GM19438 (cell line): ENCODE measurements at regions not wholly inside any gene's neighbourhood (a gene's known extent, or its start where the extent isn't known, plus 50 kb on each side); places are given as distances from the start of the nearest gene placed in this dataset.
"Not testable (repeated sequence)": the region's sequence is repeated elsewhere in the genome, so short reads cannot be mapped to it uniquely, and the experiment has no call there.

ENCODE experiments used
- ATAC-seq: cut with Tn5 transposase; IDR thresholded peaks from one replicate; pipeline ENCODE4 v1.9.1; 2021; ENCODE audit warnings: low read depth; ENCODE audit not compliant: unreplicated experiment

DNA sequence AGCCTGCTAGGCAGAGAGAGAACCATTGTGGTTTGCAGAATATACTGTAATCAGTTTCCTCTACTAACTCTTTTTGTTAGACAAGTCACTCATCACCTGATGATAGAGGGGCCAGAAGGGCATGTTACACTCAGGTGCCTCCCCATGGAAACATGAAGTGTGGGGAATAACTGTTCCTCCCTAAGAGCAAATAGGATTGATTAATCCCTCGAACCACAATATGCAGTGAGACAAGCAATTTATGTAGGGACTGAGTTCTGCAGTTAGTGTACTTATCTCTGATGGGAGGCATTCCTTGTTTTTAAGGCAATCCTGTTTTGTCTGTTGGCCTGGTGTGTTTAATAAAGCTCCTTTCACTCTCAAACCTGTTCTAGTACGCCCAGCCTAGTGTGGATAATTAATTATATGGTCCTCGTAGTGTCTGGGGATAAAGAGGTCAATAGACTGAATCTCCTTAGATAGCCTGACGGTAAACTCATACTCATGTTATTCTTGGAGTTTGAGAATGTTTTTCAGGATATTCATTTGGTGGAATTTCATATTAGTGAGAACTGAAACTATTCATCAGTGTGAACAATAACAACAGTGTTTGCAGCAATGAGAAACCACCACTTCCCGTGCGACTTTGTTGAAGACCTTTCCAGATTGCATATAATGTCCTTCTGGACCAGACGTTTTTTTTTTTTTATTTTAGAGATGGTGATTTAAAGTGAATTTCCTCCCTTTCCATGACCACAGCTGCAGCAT lies 344.8 kb upstream of the FZD8 start:
- ATAC-seq = no peak

DNA sequence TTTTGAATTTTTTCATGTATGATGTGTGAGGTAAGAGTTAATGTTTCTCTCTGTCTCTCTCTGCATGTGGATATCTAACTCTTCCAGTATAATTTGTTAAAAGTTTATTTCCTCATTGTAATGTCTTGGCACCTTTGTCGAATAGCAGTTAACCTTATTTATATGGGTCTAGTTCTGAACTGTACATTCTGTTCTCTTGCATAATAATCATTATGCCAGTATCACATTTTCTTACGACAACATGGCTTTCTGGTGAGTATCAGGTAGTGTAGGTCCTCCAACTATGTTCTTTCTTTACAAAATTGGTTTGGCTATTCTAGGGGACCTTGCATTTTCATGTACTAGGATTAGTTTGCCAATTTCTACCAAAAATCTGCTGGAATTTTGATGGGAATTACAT lies 337.0 kb upstream of the FZD8 start:
- ATAC-seq = no peak

DNA sequence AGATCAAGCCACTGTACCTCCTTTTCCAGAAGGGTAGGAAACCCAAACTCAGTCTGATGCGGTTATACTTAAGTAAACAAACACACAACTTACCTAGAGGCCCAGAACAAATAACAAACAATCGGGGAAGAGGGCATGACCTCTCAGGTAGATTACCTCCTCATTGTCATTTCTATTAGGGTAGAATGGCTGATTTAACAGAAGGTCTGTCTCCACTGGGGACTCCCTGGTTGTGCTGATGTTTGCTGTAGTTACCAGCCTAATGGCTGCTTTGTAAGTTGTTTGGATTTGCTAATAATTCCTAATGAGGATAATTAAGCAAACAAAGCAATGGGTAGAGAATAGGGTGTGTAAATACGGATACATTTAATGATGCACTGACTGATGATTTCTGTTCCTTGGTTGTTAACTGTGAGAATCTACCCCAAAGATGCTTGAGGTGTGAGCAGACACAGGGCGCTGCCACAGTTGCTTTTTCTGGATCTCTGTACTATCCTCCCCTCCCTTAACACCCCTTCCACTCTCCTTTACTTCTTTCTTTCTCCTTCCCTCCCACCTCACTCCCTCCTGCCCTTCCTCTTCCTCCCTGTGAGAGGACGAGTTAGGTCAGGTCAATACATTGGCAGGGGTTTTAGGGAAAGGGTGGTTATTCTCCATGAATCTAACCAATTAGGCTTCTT lies 332.0 kb upstream of the FZD8 start:
- ATAC-seq = not testable (repeated sequence)

DNA sequence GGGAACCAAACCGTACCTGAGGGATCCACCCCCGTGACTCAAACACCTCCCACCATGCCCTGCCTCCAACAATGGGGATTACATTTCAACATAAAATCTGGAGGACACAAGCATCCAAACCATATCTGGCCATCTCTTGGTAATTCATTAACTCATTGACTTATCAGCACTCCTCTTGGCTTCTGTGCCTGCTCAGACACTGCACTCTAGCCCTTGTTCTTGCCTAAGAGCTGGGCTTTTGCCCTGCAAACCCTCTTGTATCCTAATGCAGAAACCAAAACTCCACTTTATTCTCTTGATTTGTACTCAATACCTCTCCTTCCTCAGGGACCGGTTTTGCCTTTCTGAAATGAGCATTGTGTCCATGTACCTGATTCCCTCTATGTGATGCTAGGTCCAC lies 330.2 kb upstream of the FZD8 start:
- ATAC-seq = no peak

DNA sequence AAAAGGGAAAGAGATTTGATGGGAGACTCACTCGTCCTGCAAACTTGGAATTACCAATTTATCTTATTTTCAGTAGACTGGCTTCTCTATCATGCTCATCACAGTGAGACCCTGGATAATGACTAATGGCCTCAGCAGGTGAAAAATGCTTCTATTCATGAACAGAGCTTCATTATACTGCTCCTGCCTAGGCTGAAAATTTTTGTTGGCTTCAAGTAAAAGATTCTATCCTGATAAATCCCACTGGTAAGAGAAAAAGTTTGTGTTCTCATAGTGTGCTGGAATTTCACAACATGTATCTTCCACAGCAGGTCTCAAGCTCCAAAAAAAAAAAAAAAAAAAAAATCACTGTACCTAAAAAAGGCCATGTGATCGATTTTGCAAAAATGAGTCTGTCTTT lies 329.3 kb upstream of the FZD8 start:
- ATAC-seq = no peak

DNA sequence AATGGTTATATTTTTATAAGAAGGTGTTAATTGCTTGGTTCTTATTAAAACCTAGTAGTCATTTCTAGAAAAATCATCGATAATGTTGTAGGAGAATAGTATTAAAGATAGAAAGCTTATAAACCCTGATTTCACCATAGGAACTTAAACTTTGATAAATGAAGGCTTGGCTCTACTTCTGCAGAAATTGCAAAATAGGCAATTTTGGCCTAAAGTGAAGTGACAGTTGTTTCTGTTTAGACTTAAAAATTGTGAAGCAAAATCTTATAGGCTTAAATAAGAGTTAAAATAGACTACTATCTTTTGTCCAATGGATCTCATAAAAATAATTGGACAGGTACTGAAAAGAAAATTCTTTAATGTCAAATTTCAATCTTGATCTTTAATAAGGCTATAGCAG lies 321.6 kb upstream of the FZD8 start:
- ATAC-seq = no peak

DNA sequence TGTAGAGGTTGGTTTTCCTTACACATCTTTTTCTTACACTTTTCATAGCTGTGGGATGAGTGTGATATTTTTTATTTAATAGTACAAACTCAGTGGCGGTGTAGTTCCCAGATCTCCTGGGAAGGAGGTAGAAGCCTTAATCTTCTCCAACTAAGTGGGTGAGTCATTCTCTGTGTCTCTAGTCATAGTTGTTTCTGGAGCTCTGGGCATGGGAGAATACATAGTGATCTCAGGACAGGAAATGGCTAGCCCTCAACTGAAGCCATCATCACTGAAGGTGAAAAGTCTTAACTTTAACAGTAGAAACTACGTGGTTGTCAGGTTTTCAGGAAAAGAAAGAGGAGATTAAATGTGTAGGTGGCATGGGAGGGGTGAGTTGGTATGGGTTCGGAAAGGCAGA lies 319.4 kb upstream of the FZD8 start:
- ATAC-seq = no peak

DNA sequence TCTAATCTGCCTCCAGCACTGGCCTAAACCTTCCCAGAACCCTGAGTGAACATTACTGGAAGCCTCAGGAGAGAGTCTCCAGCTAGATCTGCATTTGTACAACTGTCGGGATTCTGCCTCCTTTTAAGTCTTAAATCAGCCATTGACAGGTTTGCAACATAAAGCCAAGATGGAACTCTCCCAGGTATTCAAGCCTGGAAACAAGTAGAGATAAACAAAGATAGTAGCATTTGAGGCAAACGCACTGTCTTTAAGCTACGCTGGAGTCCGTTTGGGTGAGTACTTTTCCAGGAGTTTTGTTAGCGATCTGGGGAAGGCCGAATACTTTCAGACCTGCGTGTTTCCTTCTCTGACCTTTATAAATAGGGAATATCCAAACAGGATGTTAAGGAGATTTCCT lies 317.2 kb upstream of the FZD8 start:
- no peak for ATAC-seq

DNA sequence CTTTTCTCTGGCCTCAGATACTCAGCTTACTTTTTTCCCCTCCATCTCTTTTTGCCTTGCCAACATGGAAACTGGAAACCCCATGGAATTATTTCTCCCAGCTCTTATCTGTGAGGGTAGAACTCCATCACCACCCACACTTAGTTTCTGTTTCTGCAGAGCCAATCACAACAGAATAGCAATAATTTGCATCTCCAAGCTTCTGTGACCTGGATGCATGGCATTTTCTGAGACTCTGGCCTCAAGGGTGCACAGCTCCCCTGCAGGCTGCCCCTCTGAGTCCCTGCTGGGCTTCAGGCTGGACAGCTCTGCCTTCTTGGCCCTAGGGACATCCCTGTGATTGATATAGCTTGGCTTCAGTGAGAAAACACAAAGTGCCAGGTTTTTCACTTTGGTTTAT lies 316.5 kb upstream of the FZD8 start:
- not testable (repeated sequence) for ATAC-seq

DNA sequence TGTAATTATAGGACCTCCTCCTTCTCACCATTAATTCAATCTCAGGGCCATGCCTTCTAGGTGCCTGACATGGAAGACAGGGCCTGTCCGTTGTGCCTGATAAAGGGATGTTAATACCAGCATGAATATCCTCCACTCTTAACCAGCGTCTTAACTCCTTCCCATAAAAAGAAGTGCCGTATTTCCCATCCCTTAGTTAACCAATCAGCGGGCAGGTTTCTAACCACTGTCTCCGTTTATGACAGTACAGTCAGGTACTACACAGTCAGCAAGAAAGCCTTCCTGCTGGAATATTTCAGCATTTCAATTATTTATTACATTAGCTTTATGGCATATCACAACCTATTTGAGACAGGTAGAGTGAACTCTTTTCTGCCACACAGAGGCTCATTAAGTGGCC lies 308.6 kb upstream of the FZD8 start:
- ATAC-seq = no peak

DNA sequence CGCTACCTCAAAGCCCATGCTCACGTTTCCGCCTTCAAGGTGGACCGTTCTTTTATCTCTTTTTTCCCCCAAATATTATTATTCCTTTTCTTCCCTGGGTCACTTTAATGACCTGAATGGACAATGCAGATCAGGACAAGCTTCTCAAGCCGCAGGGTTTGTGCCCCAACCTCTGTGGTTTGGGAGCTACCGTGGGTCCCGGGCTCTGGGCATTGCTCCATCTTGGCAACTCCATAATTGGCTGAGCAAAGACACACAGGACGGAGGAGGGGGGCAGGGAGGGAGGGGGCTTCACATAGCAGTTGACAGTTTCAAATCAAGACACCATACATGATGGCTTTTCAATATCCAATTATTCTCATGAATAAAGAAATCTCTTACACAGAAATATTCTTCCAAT lies 308.1 kb upstream of the FZD8 start:
- ATAC-seq = no peak

DNA sequence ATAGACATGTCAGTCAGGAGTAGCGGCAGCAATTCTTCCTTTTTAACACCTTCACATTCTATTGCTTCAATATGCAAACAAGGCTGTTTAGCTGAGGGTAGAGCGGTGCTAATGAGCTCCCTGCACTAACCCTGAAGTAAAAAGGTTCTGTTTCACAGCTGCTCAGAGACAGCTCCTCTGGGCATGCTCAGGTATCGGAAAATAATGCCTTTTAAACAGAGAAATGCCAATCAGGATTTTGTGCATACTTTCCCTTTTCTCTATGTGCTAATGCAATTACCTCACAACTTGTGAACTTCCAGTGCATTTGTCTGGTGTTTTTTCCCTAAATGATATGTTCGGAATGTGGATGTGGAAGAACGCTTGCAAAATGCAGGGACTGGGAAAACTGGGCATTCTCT lies 307.7 kb upstream of the FZD8 start:
- ATAC-seq = no peak

DNA sequence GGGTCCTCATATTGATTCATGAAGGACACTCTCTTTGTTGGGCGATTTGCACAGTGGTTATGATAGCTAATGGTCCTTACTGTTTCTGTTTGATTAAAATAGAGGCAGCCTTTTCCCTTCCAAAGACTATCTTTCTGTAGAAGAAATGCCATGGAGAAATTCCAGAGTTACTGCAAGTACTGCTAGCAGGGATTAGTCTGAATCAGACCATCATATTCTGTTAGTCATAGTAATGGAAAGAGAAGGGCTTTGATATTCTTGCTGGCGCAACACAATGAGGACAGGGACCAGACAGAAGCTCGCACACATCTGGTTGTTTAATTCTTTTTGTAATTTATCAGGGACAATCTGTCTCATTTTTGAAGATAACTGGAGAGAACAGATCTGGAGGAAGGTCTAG lies 304.5 kb upstream of the FZD8 start:
- ATAC-seq = no peak

DNA sequence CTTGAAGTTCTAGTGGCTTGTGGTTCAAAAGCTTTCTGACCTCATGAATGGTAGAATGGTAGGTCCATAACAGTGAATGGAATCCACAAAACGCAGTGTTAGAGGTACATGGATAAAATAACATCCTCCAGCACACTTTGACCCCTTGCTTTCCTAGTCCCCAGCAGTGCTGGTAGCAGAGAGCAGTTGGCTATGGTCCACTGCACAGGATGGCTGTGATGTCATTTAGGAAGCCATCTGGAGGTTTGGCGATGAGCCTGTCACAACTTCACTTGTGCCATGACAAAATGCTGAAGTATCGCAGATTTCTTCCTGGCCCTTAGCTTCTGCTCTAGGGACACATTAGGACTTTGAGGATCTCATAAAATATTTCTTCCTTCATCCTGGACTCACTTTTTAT lies 300.0 kb upstream of the FZD8 start:
- ATAC-seq = no peak

DNA sequence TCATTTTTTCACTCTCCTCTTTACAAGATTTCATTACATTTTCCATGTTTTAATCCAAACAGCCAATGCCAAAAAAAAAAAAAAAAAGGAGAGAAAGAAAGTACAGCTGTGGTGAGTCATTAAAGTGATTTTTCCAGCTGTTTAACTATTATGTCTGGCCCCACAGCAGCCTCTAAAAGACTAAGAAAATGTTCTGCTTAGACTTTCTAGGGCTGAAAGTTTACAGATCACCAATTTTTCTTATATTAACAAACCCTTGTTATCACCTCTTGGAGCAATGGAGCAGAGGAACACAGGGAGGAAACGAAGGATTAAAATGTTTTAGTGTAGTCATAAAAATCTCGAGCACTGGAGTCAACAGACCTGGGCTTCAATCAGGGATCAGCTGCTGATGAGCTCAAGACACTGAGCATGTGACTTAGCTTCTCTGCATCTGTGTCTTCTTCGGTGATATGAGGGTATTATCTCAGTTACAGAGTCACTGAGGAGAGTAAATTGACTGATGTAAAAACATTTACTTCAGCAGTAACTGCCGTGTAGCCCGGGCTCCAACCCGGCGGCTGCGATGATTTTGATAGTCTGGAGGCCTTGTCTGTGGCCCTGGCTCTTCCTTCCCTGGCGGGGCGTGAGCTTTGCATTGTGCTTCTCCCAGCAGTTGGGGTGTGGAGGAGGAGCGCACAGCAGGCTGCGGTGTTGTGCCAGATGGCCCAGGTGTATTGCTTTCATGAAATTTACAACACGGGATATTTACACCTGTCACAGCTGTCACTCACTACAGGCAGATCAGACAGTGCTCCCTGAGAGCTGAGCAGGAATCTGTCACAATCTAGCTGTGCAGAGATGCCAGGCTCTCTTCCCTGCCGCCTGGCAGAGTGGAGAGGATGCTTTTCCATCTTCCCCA lies 298.3 kb upstream of the FZD8 start:
- no peak for ATAC-seq

DNA sequence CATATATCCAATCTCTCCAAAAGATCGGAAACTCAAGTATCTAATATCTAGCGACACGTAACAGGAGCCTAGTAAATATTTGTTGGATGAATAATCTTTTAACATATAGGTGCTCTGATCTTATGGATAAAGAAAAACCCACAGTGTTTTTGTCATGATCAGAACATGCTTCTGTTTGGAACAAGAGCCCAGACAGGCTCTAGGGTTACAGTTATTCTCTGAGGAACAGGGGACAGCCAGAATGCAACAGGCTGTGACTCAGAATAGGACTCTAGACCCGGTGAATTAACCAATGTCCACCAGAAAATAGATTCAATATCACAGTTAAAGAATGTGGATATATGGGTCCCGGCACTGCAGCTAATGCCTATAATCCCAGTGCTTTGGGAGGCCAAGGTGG lies 296.1 kb upstream of the FZD8 start:
- no peak for ATAC-seq

DNA sequence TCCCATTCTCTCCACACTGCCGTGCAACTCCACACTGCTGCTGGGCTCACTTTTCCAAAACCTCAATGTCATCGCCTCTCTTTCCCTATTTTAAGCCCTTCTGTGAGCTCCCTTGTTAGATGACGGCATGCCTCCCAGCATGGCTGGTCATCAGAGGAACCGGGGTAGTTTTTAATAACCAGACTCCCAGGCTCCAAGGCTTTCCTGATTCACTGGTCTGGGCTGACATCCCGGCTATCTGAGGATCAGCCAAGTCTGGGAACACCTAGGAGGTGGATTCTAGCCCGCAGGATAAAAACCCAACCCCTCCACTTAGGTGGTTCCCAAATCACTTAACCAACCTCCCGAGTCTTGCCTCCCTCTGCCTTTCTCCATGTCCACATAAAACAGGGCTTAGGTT lies 295.4 kb upstream of the FZD8 start:
- no peak for ATAC-seq

DNA sequence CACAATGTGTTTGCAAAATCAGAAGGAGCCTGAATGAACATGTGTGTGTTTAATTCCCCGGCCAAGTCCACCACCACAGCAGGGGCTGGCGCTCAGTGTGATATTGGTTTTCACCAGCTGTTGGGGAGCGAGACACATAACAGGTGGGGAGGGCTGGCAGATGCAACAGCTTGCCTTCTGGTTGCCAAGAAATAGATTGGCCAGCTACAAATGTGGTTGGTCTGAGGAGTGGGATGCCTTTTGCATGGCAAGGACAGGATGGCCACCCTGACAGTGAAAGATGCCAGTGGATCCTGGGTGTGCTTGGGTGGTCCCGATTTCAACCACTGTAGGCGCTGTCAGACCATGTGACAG lies 292.5 kb upstream of the FZD8 start:
- no peak for ATAC-seq

DNA sequence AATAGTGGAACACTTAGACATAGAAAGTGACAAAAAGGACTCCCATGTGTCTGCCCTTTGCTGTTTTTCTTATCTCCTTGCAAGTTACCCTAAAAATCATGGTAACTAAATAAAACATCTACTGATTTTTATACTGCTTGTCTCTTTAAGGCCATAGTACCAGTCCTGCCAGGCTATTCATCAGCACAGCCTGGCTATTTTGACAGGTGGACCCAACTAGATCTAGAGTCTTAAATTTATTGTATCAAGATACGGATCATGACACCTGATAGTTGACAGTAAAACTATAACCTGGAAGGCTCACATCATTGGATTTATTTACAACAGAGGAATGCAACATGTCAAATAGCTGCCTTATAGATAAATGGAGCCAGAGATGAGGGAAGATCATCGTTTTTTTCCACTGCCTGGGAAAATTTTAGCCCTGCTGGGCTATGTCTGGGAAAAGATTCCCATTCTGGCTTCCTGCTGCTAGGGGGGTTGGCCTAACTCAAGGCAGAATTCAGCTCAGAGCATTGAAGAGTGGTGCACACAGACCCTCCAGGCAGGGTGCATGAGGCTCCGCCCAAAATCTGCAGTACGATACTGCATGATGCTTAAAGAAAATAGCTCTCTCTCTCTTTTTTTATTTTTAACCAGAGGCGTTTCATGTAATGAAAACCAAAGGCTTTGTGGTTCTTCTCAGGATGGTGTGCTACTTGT lies 292.0 kb upstream of the FZD8 start:
- no peak for ATAC-seq

DNA sequence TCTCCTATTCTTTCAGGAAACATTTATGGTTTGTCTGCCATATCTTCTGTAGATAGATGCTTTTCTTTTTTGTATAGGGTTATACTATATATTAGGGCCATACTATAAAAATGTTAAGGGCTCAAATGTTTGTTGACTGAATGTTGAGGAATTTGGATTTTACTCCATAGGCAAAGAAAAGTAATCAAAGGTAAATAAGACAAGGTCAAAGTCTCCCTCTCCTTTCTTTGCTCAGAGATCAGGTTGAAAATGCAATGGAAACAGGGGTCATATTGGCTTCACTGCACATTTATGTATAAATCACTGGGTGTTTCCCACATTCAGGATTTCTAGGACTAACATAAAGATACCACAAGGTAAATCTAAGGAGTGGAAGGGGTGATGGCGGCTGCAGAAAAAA lies 291.4 kb upstream of the FZD8 start:
- no peak for ATAC-seq

DNA sequence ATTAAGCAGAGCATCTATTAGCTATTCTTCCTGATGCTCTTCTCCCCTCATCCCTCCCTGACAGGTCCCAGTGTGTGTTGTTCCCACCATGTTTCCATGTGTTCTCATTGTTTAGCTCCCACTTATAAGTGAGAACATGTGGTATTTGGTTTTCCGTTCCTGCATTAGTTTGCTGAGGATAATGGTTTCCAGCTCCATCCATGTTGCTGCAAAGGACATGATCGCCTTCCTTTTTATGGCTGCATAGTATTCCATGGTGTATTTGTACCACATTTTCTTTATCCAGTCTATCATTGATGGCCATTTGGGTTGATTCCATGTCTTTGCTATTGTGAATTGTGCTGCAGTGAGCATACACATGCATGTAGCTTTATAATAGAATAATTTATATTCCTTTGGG lies 287.9 kb upstream of the FZD8 start:
- not testable (repeated sequence) for ATAC-seq
